GM19324 (cell line): ENCODE measurements at regions not wholly inside any gene's neighbourhood (a gene's known extent, or its start where the extent isn't known, plus 50 kb on each side); places are given as distances from the start of the nearest gene placed in this dataset.

Experiments used
- ATAC-seq: cut with Tn5 transposase; IDR thresholded peaks from one replicate; pipeline ENCODE4 v1.9.1; 2021; ENCODE audit warnings: mild to moderate bottlenecking, moderate library complexity; ENCODE audit not compliant: unreplicated experiment, low FRiP score

GRCh38 chr11:28673691-28674432 is 565.7 kb downstream of the METTL15 start:
- no peak for ATAC-seq

GRCh38 chr11:28671274-28671673 is 563.1 kb downstream of the METTL15 start:
- ATAC-seq: no peak

GRCh38 chr11:28666632-28667031 is 558.4 kb downstream of the METTL15 start:
- no peak for ATAC-seq

- no peak for ATAC-seq
These were observed 551.6 kb downstream of the METTL15 start for GRCh38 chr11:28659716-28660348.

GRCh38 chr11:28657378-28658030 is 549.3 kb downstream of the METTL15 start:
- ATAC-seq: no peak

GRCh38 chr11:28654191-28654590 is 546.0 kb downstream of the METTL15 start:
- no peak for ATAC-seq

- no peak for ATAC-seq
These were observed 541.7 kb downstream of the METTL15 start for GRCh38 chr11:28649922-28650321.

- no peak for ATAC-seq
These were observed 528.4 kb downstream of the METTL15 start for GRCh38 chr11:28636566-28636965.

- no peak for ATAC-seq
These were observed 527.8 kb downstream of the METTL15 start for GRCh38 chr11:28636033-28636432.

- no peak for ATAC-seq
These were observed 524.1 kb downstream of the METTL15 start for GRCh38 chr11:28632338-28632737.

- no peak for ATAC-seq
These were observed 523.0 kb downstream of the METTL15 start for GRCh38 chr11:28631148-28631547.

- no peak for ATAC-seq
These were observed 521.0 kb downstream of the METTL15 start for GRCh38 chr11:28629235-28629634.

- no peak for ATAC-seq
These were observed 520.2 kb downstream of the METTL15 start for GRCh38 chr11:28628412-28628811.

- ATAC-seq: no peak
These were observed 519.6 kb downstream of the METTL15 start for GRCh38 chr11:28627690-28628255.

- ATAC-seq: no peak
These were observed 517.3 kb downstream of the METTL15 start for GRCh38 chr11:28625532-28625931.

- ATAC-seq: no peak
These were observed 513.6 kb downstream of the METTL15 start for GRCh38 chr11:28621753-28622152.

GRCh38 chr11:28619846-28620540 is 511.8 kb downstream of the METTL15 start:
- no peak for ATAC-seq

GRCh38 chr11:28618416-28618815 is 510.2 kb downstream of the METTL15 start:
- no peak for ATAC-seq

- no peak for ATAC-seq
These were observed 508.2 kb downstream of the METTL15 start for GRCh38 chr11:28616160-28616965.

- no peak for ATAC-seq
These were observed 507.4 kb downstream of the METTL15 start for GRCh38 chr11:28615542-28615941.
